NT2/D1 (cell line): ENCODE measurements at regions not wholly inside any gene's neighbourhood (a gene's known extent, or its start where the extent isn't known, plus 50 kb on each side); places are given as distances from the start of the nearest gene placed in this dataset.

ENCODE experiments used
- SUZ12 ChIP-seq: IDR thresholded peaks from 2 replicates; pipeline ENCODE4 v1.6.1; 2011; ENCODE audit not compliant: insufficient read length, insufficient read depth; ENCODE audit errors: extremely low read depth
- YY1 ChIP-seq: IDR thresholded peaks from 2 replicates; pipeline ENCODE4 v1.6.1; 2011; ENCODE audit not compliant: insufficient read length, insufficient read depth
- ZNF274 ChIP-seq: IDR thresholded peaks from 2 replicates; pipeline ENCODE4 v1.6.1; 2011; ENCODE audit warnings: mild to moderate bottlenecking, low read depth, low read length

DNA sequence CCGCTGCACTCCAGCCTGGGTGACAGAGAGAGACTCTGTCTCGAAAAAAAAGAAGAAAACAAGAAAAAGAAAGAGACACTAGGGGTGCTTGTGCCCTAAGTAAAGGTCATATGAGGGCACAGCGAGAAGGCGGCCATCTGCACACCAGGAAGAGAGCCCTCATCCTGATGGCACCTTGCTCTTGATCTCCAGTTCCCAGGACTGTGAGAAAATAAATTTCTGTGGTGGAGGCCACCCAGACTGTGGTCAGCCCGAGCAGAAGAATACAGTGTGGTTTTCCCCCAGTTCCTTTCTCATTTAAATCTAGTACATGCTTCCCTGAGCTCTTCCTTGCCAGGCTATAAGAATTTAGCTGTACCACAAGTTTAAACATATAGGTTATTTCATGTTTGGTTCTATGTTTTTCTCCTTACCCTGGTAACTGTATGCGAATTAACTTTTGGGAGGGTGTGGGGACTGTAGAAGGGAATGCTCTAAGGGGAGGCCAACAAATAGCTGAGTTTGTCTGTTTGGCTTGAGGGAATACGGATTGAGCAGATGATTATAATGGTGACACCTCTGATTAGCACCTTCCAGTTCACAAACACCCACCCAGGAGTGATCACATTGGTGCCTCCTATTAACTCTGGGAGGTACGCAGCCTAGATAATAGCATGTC, 119.6 kb upstream of the ERRFI1 start:
- no peak for TF ChIP-seq ZNF274
- TF ChIP-seq YY1, result no peak
- TF ChIP-seq SUZ12, result no peak
